Fibroblast of lung (primary cell): ENCODE measurements at regions not wholly inside any gene's neighbourhood (a gene's known extent, or its start where the extent isn't known, plus 50 kb on each side); places are given as distances from the start of the nearest gene placed in this dataset.

Experiments
- CTCF ChIP-seq, 2 donors: IDR thresholded peaks in 1 of 2; conservative IDR thresholded peaks in 1 of 2; 1 replicate in 1 of 2; 2 replicates in 1 of 2; pipeline ENCODE4 v1.5.1; 2011 to 2012; ENCODE audit warnings: low read length in 2 of 2, control low read depth in 1 of 2, inconsistent platforms in 1 of 2, low read depth in 1 of 2, mild to moderate bottlenecking in 1 of 2
- EZH2 ChIP-seq: IDR thresholded peaks from 2 replicates; pipeline ENCODE4 v1.5.1; 2012; ENCODE audit warnings: low read length, control low read depth, mild to moderate bottlenecking; ENCODE audit errors: missing control alignments

GRCh38 chr10:112886463-112886862, 63.6 kb upstream of the TCF7L2 start:
- TF ChIP-seq CTCF (conservative IDR thresholded peaks at IDR 0.05 in 1 of 2, IDR thresholded peaks at IDR 0.05 in 1 of 2; ENCODE audit: low read depth in 1 of 2, low read length in 2 of 2) (no peak), EZH2 (no peak)
